ENCODE measurements at regions not wholly inside any gene's neighbourhood (a gene's known extent, or its start where the extent isn't known, plus 50 kb on each side); places are given as distances from the start of the nearest gene placed in this dataset.

- Mint-ChIP-seq H3K4me1 (ENCODE audit: low read depth) (no peaks in the 10 kb centered on the region), H3K36me3 (no peaks in the 10 kb centered on the region), H3K4me3 (no peak overlapping the region), H3K27ac (no peak overlapping the region), H3K9me3 (no peaks in the 10 kb centered on the region), H3K27me3 (no peaks in the 10 kb centered on the region)
- intact Hi-C loops (cut with micrococcal nuclease) = no loop called here
- DNase-seq = no peak
- ChIA-PET POLR2A (no interaction called here), CTCF (no interaction called here)
Measured at GRCh38 chr2:129061769-129062121, 743.1 kb upstream of the HS6ST1 start.

- H3K27me3 Mint-ChIP-seq = no peaks in the 10 kb centered on the region
- DNase-seq = no peak
- no peaks in the 10 kb centered on the region for H3K4me1 Mint-ChIP-seq (ENCODE audit: low read depth)
- no peaks in the 10 kb centered on the region for H3K9me3 Mint-ChIP-seq
- H3K36me3 Mint-ChIP-seq = no peaks in the 10 kb centered on the region
- intact Hi-C loops (cut with micrococcal nuclease) = no loop called here
- H3K27ac Mint-ChIP-seq = no peak overlapping the region
- ChIA-PET CTCF (no interaction called here), POLR2A (no interaction called here)
- H3K4me3 Mint-ChIP-seq = no peak overlapping the region
Measured at GRCh38 chr2:129062146-129062912, 743.7 kb upstream of the HS6ST1 start.

- intact Hi-C loops (cut with micrococcal nuclease) = no loop called here
- no peaks in the 10 kb centered on the region for H3K9me3 Mint-ChIP-seq
- no peaks in the 10 kb centered on the region for H3K4me1 Mint-ChIP-seq (ENCODE audit: low read depth)
- H3K4me3 Mint-ChIP-seq = no peak overlapping the region
- CTCF ChIA-PET = no interaction called here
- H3K36me3 Mint-ChIP-seq = no peaks in the 10 kb centered on the region
- POLR2A ChIA-PET = no interaction called here
- no peaks in the 10 kb centered on the region for H3K27me3 Mint-ChIP-seq
- H3K27ac Mint-ChIP-seq = no peak overlapping the region
- no peak for DNase-seq
Measured at GRCh38 chr2:129067070-129067469, 748.4 kb upstream of the HS6ST1 start.

GRCh38 chr2:129067953-129068352 lies 749.3 kb upstream of the HS6ST1 start:
- no peaks in the 10 kb centered on the region for H3K36me3 Mint-ChIP-seq
- intact Hi-C loops (cut with micrococcal nuclease) = no loop called here
- no peak overlapping the region for H3K27ac Mint-ChIP-seq
- H3K4me3 Mint-ChIP-seq = no peak overlapping the region
- H3K27me3 Mint-ChIP-seq = no peaks in the 10 kb centered on the region
- no peaks in the 10 kb centered on the region for H3K9me3 Mint-ChIP-seq
- POLR2A ChIA-PET = no interaction called here
- CTCF ChIA-PET = no interaction called here
- no peaks in the 10 kb centered on the region for H3K4me1 Mint-ChIP-seq (ENCODE audit: low read depth)
- no peak for DNase-seq

GRCh38 chr2:129068543-129068942 lies 749.9 kb upstream of the HS6ST1 start:
- ChIA-PET POLR2A (no interaction called here), CTCF (no interaction called here)
- H3K9me3 Mint-ChIP-seq = no peaks in the 10 kb centered on the region
- DNase-seq = no peak
- intact Hi-C loops (cut with micrococcal nuclease) = no loop called here
- no peak overlapping the region for H3K27ac Mint-ChIP-seq
- H3K4me1 Mint-ChIP-seq (ENCODE audit: low read depth) = no peaks in the 10 kb centered on the region
- H3K27me3 Mint-ChIP-seq = no peaks in the 10 kb centered on the region
- no peaks in the 10 kb centered on the region for H3K36me3 Mint-ChIP-seq
- no peak overlapping the region for H3K4me3 Mint-ChIP-seq

GRCh38 chr2:129069875-129070594 lies 751.4 kb upstream of the HS6ST1 start:
- no peak for DNase-seq
- no peaks in the 10 kb centered on the region for H3K36me3 Mint-ChIP-seq
- H3K4me3 Mint-ChIP-seq = no peak overlapping the region
- ChIA-PET POLR2A (no interaction called here), CTCF (no interaction called here)
- H3K27me3 Mint-ChIP-seq = no peaks in the 10 kb centered on the region
- intact Hi-C loops (cut with micrococcal nuclease) = no loop called here
- no peak overlapping the region for H3K27ac Mint-ChIP-seq
- H3K9me3 Mint-ChIP-seq = no peaks in the 10 kb centered on the region
- no peaks in the 10 kb centered on the region for H3K4me1 Mint-ChIP-seq (ENCODE audit: low read depth)

- H3K4me1 Mint-ChIP-seq (ENCODE audit: low read depth) = no peaks in the 10 kb centered on the region
- H3K9me3 Mint-ChIP-seq = no peaks in the 10 kb centered on the region
- H3K4me3 Mint-ChIP-seq = no peak overlapping the region
- DNase-seq = no peak
- H3K36me3 Mint-ChIP-seq = no peaks in the 10 kb centered on the region
- intact Hi-C loops (cut with micrococcal nuclease) = no loop called here
- POLR2A ChIA-PET = interaction anchor here (0.6 kb wide), 1 partner anchor 255 kb away, joined by 3 read pairs; no protein-coding TSS in a partner anchor
- no peak overlapping the region for H3K27ac Mint-ChIP-seq
- H3K27me3 Mint-ChIP-seq = no peaks in the 10 kb centered on the region
- CTCF ChIA-PET = no interaction called here
Measured at GRCh38 chr2:129070663-129071062, 752.0 kb upstream of the HS6ST1 start.

- H3K36me3 Mint-ChIP-seq = no peaks in the 10 kb centered on the region
- no peaks in the 10 kb centered on the region for H3K27me3 Mint-ChIP-seq
- intact Hi-C loops (cut with micrococcal nuclease) = no loop called here
- H3K4me1 Mint-ChIP-seq (ENCODE audit: low read depth) = no peaks in the 10 kb centered on the region
- H3K4me3 Mint-ChIP-seq = no peak overlapping the region
- no peak for DNase-seq
- no peak overlapping the region for H3K27ac Mint-ChIP-seq
- POLR2A ChIA-PET = interaction anchor here (0.7 kb wide), 1 partner anchor 125 kb away, joined by 3 read pairs; no protein-coding TSS in a partner anchor
- H3K9me3 Mint-ChIP-seq = no peaks in the 10 kb centered on the region
- CTCF ChIA-PET = no interaction called here
Measured at GRCh38 chr2:129071531-129071930, 752.9 kb upstream of the HS6ST1 start.

- intact Hi-C loops (cut with micrococcal nuclease) = no loop called here
- Mint-ChIP-seq H3K4me1 (ENCODE audit: low read depth) (no peaks in the 10 kb centered on the region), H3K27ac (no peak overlapping the region), H3K36me3 (no peaks in the 10 kb centered on the region), H3K4me3 (no peak overlapping the region), H3K9me3 (no peaks in the 10 kb centered on the region), H3K27me3 (peaks cover under 1% of the 10 kb centered on the region)
- ChIA-PET POLR2A (no interaction called here), CTCF (no interaction called here)
- DNase-seq = no peak
Measured at GRCh38 chr2:129074298-129074920, 755.7 kb upstream of the HS6ST1 start.

- ChIA-PET POLR2A (no interaction called here), CTCF (no interaction called here)
- DNase-seq = no peak
- Mint-ChIP-seq H3K27ac (no peak overlapping the region), H3K9me3 (no peaks in the 10 kb centered on the region), H3K4me1 (ENCODE audit: low read depth) (no peaks in the 10 kb centered on the region), H3K4me3 (no peak overlapping the region), H3K27me3 (peaks cover 3% of the 10 kb centered on the region), H3K36me3 (no peaks in the 10 kb centered on the region)
- intact Hi-C loops (cut with micrococcal nuclease) = no loop called here
Measured at GRCh38 chr2:129078548-129078947, 759.9 kb upstream of the HS6ST1 start.

- ChIA-PET POLR2A (no interaction called here), CTCF (no interaction called here)
- peaks cover 3% of the 10 kb centered on the region for H3K27me3 Mint-ChIP-seq
- no peak overlapping the region for H3K27ac Mint-ChIP-seq
- H3K9me3 Mint-ChIP-seq = no peaks in the 10 kb centered on the region
- no peaks in the 10 kb centered on the region for H3K36me3 Mint-ChIP-seq
- H3K4me1 Mint-ChIP-seq (ENCODE audit: low read depth) = no peaks in the 10 kb centered on the region
- H3K4me3 Mint-ChIP-seq = no peak overlapping the region
- no peak for DNase-seq
- intact Hi-C loops (cut with micrococcal nuclease) = no loop called here
Measured at GRCh38 chr2:129080715-129081476, 762.2 kb upstream of the HS6ST1 start.

- Mint-ChIP-seq H3K9me3 (no peaks in the 10 kb centered on the region), H3K4me1 (ENCODE audit: low read depth) (no peaks in the 10 kb centered on the region), H3K27ac (no peak overlapping the region), H3K27me3 (peaks cover 1% of the 10 kb centered on the region), H3K36me3 (no peaks in the 10 kb centered on the region), H3K4me3 (no peak overlapping the region)
- no peak for DNase-seq
- ChIA-PET POLR2A (no interaction called here), CTCF (no interaction called here)
- intact Hi-C loops (cut with micrococcal nuclease) = no loop called here
Measured at GRCh38 chr2:129085386-129085785, 766.7 kb upstream of the HS6ST1 start.

Data from activated CD4-positive, alpha-beta memory T cell treated with anti-CD3 and anti-CD28 coated beads for 36 hours (primary cell).